Ascending aorta (tissue), 2 donors: ENCODE measurements at regions not wholly inside any gene's neighbourhood (a gene's known extent, or its start where the extent isn't known, plus 50 kb on each side); places are given as distances from the start of the nearest gene placed in this dataset.

ENCODE experiments used
- DNase-seq, 2 donors: peaks; one replicate each; pipeline ENCODE4 v3.0.0-alpha.2; 2019; ENCODE audit warnings: low spot score in 2 of 2
- H3K27ac ChIP-seq, 2 donors: fragments of 200-600 bp; sonication (generic); one replicate each; pipeline ENCODE4 v1.5.1; 2016 to 2017; ENCODE audit warnings: mild to moderate bottlenecking in 1 of 2
- H3K27me3 ChIP-seq: fragments of 200-600 bp; sonication (generic); one replicate; pipeline ENCODE4 v1.5.1; 2017
- H3K36me3 ChIP-seq, 2 donors: fragments of 200-600 bp; sonication (generic); one replicate each; pipeline ENCODE4 v1.5.1; 2016
- H3K4me1 ChIP-seq, 2 donors: fragments of 200-600 bp; sonication (generic); one replicate each; pipeline ENCODE4 v1.5.1; 2016 to 2017; ENCODE audit warnings: mild to moderate bottlenecking in 1 of 2
- H3K4me3 ChIP-seq, 2 donors: fragments of 200-600 bp; sonication (generic); one replicate each; pipeline ENCODE4 v1.5.1; 2016 to 2017; ENCODE audit warnings: mild to moderate bottlenecking in 1 of 2
- H3K9me3 ChIP-seq, 2 donors: fragments of 200-600 bp; sonication (generic); one replicate each; pipeline ENCODE4 v1.5.1; 2016
- intact Hi-C: fragments of 100-400 bp; cut with DNase I; formaldehyde crosslinking; loops from one replicate; pipeline ENCODE4 v1.15.1; 2023
- TF ChIP-seq, protein P1 (sequence below), 3 experiments: fragments of 200-600 bp in 2 of 3; fragments of 450-650 bp in 1 of 3; sonication (generic) in 2 of 3; IDR thresholded peaks; one replicate each; pipeline ENCODE4 v1.5.1; 2016 to 2019; ENCODE audit warnings: antibody characterized with exemption in 3 of 3, mild to moderate bottlenecking in 1 of 3, moderate library complexity in 1 of 3

DNA sequence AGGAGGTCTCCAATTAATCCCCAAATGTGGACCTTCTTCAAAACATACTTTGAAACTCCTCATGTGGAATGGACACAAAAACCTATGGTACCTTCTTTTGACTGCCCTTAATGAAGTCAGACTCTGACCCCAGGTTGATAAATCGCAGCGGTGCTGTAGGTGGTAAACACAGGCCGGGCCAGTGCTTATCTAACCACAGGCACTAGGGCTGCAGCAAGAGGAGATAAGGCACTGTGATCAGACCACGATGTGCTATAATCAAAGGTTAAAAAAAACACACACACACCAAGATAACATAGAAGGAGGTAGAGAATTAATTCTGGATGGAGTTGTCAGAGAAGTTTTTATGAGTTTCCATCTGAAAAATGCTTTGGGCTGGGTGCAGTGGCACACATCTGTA, 52.3 kb upstream of the SIPA1L2 start:
- no peaks in the 10 kb centered on the region for H3K27me3 ChIP-seq
- intact Hi-C loops = no loop called here
- H3K36me3 ChIP-seq = no peaks in the 10 kb centered on the region
- H3K4me1 ChIP-seq = no peaks in the 10 kb centered on the region
- no peak for DNase-seq
- no peaks in the 10 kb centered on the region for H3K9me3 ChIP-seq
- no peak overlapping the region for H3K27ac ChIP-seq
- H3K4me3 ChIP-seq = no peak overlapping the region
- TF ChIP-seq, protein P1, sequence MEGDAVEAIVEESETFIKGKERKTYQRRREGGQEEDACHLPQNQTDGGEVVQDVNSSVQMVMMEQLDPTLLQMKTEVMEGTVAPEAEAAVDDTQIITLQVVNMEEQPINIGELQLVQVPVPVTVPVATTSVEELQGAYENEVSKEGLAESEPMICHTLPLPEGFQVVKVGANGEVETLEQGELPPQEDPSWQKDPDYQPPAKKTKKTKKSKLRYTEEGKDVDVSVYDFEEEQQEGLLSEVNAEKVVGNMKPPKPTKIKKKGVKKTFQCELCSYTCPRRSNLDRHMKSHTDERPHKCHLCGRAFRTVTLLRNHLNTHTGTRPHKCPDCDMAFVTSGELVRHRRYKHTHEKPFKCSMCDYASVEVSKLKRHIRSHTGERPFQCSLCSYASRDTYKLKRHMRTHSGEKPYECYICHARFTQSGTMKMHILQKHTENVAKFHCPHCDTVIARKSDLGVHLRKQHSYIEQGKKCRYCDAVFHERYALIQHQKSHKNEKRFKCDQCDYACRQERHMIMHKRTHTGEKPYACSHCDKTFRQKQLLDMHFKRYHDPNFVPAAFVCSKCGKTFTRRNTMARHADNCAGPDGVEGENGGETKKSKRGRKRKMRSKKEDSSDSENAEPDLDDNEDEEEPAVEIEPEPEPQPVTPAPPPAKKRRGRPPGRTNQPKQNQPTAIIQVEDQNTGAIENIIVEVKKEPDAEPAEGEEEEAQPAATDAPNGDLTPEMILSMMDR (IDR thresholded peaks at IDR 0.05) = no peak

DNA sequence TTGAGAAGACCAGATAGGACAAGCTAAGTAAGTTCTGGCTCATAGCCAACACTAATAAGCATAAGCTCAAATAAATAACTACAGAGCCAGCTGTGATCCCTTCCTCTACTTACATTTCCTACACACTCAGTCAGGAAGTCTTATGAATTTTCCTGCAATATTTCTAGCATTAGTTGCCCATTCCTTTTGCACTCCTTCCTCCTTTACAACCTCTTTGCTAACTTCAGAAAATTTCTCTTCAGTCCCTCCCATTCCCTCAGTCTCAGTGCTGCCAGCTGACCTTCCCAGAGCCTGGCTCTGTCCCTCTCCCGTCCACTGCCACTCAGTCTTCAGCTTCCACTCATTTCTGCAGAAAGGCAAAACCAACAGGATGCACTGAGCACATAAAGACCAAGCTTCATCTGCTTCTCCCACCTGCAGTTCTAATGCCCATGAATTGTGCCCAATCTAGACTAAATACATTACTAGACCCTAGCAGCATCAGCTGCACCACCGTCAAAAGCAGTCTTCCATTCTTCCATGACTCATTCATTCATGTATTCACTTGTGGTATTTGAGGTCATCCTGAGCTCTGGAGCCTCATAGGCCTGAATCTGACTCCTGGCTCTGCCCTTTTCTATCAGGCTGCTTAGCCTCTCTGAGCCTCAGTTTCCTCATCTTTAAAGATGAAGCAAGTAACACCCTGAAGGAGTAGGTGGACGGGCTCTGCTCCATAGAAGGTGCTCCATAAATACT, 54.6 kb upstream of the SIPA1L2 start:
- TF ChIP-seq, protein P1 (IDR thresholded peaks at IDR 0.05) = no peak
- Histone ChIP-seq H3K27ac (no peak overlapping the region), H3K27me3 (no peaks in the 10 kb centered on the region), H3K4me1 (no peaks in the 10 kb centered on the region), H3K36me3 (no peaks in the 10 kb centered on the region), H3K4me3 (no peak overlapping the region), H3K9me3 (no peaks in the 10 kb centered on the region)
- no peak for DNase-seq
- intact Hi-C loops = no loop called here

DNA sequence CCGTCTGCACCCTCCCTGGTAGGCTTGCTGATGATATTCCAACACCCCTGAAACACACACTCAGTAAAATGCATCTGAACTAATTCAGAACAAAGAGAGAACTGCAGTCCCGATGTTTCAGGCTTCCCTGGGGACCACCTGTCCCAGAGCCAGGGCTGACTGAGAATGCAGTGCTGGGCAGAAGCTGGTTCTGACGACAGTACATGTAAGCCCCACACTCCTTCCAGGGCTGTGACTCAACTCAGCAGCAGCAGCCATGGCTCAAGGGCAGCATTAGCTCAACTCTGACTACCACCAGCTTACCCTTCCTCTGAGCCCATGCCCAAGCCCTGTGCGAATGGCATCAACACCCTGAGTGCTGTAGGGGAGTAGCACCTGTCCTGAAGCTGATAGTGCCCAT, 56.4 kb upstream of the SIPA1L2 start:
- no peak for DNase-seq
- H3K9me3 ChIP-seq = no peaks in the 10 kb centered on the region
- TF ChIP-seq, protein P1 (IDR thresholded peaks at IDR 0.05) = no peak
- H3K4me3 ChIP-seq = no peak overlapping the region
- intact Hi-C loops = no loop called here
- H3K4me1 ChIP-seq = no peaks in the 10 kb centered on the region
- H3K27me3 ChIP-seq = no peaks in the 10 kb centered on the region
- no peaks in the 10 kb centered on the region for H3K36me3 ChIP-seq
- no peak overlapping the region for H3K27ac ChIP-seq

DNA sequence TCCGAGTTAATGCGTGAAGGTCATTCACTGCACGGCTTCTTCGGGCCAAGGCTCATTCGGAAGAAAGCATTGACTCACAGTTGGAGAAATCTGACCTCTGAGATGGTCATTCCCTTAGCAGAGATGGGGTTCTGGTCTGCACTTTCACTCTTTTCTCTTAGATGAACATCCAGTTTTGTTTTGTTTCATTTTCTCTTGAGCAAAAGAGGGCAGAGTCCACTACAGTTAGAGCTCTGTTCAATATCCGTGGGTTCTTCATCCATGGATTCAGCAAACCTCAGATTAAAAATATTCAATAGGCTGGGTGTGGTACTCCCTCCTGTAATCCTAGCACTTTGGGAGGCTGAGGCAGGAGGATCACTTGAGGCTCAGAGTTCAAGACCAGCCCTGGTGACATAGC, 57.4 kb upstream of the SIPA1L2 start:
- Histone ChIP-seq H3K27me3 (no peaks in the 10 kb centered on the region), H3K9me3 (no peaks in the 10 kb centered on the region), H3K27ac (no peak overlapping the region), H3K36me3 (no peaks in the 10 kb centered on the region), H3K4me3 (no peak overlapping the region), H3K4me1 (no peaks in the 10 kb centered on the region)
- no peak for DNase-seq
- intact Hi-C loops = no loop called here
- TF ChIP-seq, protein P1 (IDR thresholded peaks at IDR 0.05) = no peak

DNA sequence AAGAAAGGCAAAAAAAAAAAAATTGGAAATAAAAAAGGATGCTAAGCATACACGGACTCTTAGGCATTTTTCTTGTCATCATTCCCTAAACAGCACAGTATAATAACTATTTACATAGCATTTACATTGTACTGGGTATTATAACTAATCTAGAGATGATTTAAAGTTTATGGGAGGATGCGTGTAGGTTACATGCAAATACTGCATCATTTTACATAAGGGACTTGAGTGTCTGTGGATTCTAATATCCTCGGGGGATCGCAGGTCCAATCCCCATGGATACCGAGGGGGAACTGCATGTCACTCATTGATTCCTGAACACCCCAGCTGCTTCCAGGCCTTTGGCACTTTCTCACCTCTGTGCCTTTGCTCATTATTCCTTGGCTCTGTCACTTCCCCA, 57.8 kb upstream of the SIPA1L2 start:
- Histone ChIP-seq H3K36me3 (no peaks in the 10 kb centered on the region), H3K27me3 (no peaks in the 10 kb centered on the region), H3K27ac (no peak overlapping the region), H3K4me1 (no peaks in the 10 kb centered on the region), H3K9me3 (no peaks in the 10 kb centered on the region), H3K4me3 (no peak overlapping the region)
- intact Hi-C loops = no loop called here
- DNase-seq = no peak
- TF ChIP-seq, protein P1 (IDR thresholded peaks at IDR 0.05) = no peak

DNA sequence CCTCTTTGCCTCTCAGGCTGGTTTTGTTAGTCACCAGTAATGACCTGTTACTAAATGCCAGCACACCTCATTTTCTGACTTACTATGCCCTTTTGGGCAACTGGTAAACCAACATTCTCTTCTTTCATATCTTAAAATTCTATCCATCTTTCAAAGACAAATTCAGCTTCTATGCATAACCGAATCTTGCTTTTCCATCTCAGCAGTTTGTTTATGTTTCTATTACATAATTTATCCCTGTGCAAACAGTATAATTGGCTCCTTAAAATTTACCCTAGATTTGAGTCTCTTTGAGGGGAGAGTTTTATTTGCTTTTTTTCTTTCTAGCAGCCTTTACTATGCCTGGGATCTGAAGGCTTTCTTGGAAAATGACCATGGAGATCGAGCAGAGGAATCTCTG, 58.5 kb upstream of the SIPA1L2 start:
- intact Hi-C loops = no loop called here
- TF ChIP-seq, protein P1 (IDR thresholded peaks at IDR 0.05) = no peak
- H3K4me1 ChIP-seq = no peaks in the 10 kb centered on the region

More for the DNA sequence above, 58.5 kb upstream of the SIPA1L2 start:
- no peaks in the 10 kb centered on the region for H3K9me3 ChIP-seq
- no peak overlapping the region for H3K4me3 ChIP-seq
- H3K36me3 ChIP-seq = no peaks in the 10 kb centered on the region
- H3K27ac ChIP-seq = no peak overlapping the region
- no peak for DNase-seq
- no peaks in the 10 kb centered on the region for H3K27me3 ChIP-seq
